A673 (cell line): ENCODE measurements at regions not wholly inside any gene's neighbourhood (a gene's known extent, or its start where the extent isn't known, plus 50 kb on each side); places are given as distances from the start of the nearest gene placed in this dataset.

ENCODE experiments used
- CTCF ChIP-seq: fragments of 300-800, 200-600 bp; sonication (generic); conservative IDR thresholded peaks from 2 replicates; pipeline ENCODE4 v1.5.1; 2017; ENCODE audit warnings: low read depth, mild to moderate bottlenecking, antibody characterized with exemption, low read length, moderate library complexity, mixed read lengths
- EZH2 ChIP-seq: fragments of 200-600 bp; sonication (generic); IDR thresholded peaks from 2 replicates; pipeline ENCODE4 v1.6.1; 2017; ENCODE audit warnings: borderline replicate concordance, low read depth, mild to moderate bottlenecking, mixed read lengths, antibody characterized with exemption, low read length; ENCODE audit not compliant: poor library complexity, severe bottlenecking

- TF ChIP-seq CTCF (no peak), EZH2 (no peak)
Measured at GRCh38 chr11:112899235-112900006, 61.8 kb upstream of the NCAM1 start.
